ENCODE measurements at regions not wholly inside any gene's neighbourhood (a gene's known extent, or its start where the extent isn't known, plus 50 kb on each side); places are given as distances from the start of the nearest gene placed in this dataset.

- FAIRE-seq (no peak), DNase-seq (ENCODE audit: low spot score in 2 of 2) (no peak)
Measured at GRCh38 chr4:11636031-11636430, 207.3 kb upstream of the HS3ST1 start.

DNA sequence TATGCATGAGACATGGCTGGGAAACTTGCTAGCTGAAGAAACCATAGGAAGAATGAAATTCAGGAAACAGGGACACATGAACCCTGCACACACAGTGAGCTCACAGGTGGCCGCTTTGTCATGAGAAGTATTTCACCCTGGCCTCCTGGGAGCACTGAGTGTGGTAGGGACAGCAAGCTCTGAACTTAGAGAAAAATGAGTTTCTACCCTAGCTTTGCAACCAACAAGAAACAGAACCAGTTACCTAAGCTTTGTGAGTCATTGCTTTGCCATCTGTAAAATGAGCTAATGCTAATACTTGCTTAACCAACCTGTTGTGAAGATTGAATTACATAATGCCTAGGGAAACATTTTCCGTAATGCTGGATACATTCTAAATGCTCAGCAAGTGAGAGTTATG is 206.6 kb upstream of the HS3ST1 start:
- FAIRE-seq: no peak

GRCh38 chr4:11634283-11634682 is 205.6 kb upstream of the HS3ST1 start:
- DNase-seq (ENCODE audit: low spot score in 2 of 2) (no peak), FAIRE-seq (no peak)

More for the DNA sequence above, 206.6 kb upstream of the HS3ST1 start:
- no peak for DNase-seq (ENCODE audit: low spot score in 2 of 2)

GRCh38 chr4:11633430-11633829 is 204.7 kb upstream of the HS3ST1 start:
- FAIRE-seq: no peak
- no peak for DNase-seq (ENCODE audit: low spot score in 2 of 2)

DNA sequence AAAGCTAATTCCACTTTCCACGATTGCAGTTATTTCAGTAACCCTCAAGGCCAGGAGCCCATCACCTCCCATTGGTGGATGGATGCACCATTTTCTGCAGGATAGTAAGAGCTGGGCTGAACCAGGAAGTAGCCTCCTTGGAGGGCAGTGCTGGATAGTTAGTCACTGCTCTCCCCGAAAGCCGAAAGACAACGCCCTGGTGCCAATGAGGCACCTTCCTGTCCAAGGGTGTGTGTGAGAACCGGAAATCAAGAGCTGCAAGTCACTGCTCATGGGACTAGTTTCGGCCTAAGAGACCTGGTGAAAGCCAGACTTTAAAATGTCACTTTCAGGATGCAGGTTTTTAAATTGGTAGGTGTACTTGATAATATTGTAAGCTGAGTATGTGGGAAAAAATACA is 203.8 kb upstream of the HS3ST1 start:
- no peak for DNase-seq (ENCODE audit: low spot score in 2 of 2)
- FAIRE-seq: no peak

GRCh38 chr4:11632025-11632424 is 203.3 kb upstream of the HS3ST1 start:
- FAIRE-seq (no peak), DNase-seq (ENCODE audit: low spot score in 2 of 2) (no peak)

GRCh38 chr4:11631416-11631815 is 202.7 kb upstream of the HS3ST1 start:
- DNase-seq (ENCODE audit: low spot score in 2 of 2) (no peak), FAIRE-seq (no peak)

DNA sequence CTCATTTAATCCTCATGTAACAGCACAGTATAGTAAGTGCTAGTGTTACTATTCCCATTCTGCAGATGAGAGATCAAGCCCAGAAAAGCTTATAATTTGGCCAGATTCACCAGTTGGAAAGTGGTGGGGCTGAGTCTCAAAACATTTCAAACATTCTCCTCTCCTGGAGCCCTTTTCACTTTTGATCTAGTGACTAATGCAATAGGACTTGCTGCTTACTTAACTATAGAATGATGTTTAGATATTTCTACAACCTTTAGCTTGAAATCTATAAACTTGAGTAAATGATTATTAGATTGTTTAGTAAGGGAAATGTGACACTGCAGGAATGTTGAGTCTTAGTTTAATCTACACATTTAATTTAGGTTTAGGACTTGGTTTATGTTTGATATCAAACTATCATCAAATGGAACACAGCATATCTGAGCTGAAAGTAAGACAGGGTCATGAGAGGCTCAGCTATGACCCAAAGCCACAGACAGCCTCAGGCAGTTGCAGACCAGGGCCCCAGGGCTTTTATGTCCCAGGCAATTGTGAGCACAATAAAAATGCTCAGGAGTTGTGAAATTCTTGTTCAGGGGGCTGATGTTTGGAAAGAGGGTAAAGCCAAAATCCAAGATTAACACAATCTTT is 199.5 kb upstream of the HS3ST1 start:
- FAIRE-seq (no peak), DNase-seq (ENCODE audit: low spot score in 2 of 2) (no peak)

DNA sequence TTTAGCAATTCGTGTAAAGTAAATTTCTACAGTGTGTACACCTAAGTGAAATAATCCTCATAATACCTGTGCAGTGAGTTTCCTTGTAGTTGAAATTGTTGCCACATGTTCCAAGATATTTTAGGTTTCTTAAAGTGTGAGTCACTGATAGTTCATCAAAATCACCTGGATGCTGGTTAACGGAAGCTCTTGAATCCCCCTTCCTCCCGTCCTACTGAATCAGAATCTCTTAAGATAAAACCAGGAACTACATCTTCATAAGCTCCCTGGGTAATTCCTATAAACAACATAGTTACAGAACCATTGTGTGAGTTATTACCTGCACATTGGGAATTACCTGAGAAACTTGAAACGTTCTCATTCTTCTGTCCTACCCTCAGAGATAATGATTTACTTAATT is 197.4 kb upstream of the HS3ST1 start:
- DNase-seq (ENCODE audit: low spot score in 2 of 2) (no peak), FAIRE-seq (no peak)

GRCh38 chr4:11625211-11625610 is 196.5 kb upstream of the HS3ST1 start:
- no peak for FAIRE-seq
- DNase-seq (ENCODE audit: low spot score in 2 of 2): no peak

- DNase-seq (ENCODE audit: low spot score in 2 of 2): no peak
- FAIRE-seq: no peak
Measured at GRCh38 chr4:11624370-11624769, 195.7 kb upstream of the HS3ST1 start.

DNA sequence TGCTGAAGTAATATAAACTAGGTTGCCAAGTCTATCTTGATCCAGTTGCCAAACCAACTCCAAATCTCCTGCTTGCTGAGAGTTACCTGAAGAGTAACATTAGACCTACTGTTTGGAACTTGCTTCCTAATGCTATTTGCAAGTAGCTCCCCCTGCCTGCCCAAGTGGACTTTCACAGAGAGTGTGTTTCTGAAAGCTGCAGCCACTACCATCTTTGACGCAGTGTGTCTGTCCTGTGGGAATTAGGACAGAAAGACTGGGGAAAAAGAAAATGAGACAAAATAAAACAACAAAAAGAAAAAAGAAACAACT is 195.0 kb upstream of the HS3ST1 start:
- no peak for DNase-seq (ENCODE audit: low spot score in 2 of 2)
- FAIRE-seq: no peak

DNA sequence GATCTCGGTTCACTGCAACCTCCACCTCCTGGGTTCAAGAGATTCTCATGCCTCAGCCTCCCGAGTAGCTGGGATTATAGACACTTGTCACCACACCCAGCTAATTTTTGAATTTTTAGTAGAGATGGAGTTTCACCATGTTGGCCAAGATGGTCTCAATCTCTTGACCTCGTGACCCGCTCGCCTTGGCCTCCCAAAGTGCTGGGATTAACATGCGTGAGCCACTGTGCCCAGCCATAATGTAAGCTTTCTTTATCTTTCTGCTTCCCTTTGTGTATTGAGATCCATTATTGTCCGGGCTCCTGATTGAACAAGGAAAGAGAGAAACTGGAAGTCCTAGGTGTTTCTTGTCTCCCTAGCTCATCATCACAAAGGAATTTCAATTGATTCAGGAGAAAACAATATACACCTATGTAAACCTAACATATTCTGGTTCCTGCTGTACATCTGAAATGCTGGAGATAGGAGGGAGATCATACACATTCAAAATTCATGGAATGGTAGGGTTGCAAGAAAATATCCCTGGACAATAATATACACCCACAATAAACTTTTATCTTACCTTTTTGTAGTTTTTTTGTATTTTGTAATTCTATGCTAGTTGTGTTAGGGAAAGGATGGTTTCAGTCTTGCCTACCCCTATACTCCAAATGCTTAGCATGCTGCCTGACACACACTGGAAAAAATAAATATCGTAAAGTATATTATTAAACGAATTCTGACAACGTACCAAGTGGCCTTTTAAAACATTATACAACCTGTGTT is 194.4 kb upstream of the HS3ST1 start:
- DNase-seq (ENCODE audit: low spot score in 2 of 2): no peak
- FAIRE-seq: no peak

GRCh38 chr4:11620861-11621260 is 192.2 kb upstream of the HS3ST1 start:
- FAIRE-seq: no peak
- no peak for DNase-seq (ENCODE audit: low spot score in 2 of 2)

DNA sequence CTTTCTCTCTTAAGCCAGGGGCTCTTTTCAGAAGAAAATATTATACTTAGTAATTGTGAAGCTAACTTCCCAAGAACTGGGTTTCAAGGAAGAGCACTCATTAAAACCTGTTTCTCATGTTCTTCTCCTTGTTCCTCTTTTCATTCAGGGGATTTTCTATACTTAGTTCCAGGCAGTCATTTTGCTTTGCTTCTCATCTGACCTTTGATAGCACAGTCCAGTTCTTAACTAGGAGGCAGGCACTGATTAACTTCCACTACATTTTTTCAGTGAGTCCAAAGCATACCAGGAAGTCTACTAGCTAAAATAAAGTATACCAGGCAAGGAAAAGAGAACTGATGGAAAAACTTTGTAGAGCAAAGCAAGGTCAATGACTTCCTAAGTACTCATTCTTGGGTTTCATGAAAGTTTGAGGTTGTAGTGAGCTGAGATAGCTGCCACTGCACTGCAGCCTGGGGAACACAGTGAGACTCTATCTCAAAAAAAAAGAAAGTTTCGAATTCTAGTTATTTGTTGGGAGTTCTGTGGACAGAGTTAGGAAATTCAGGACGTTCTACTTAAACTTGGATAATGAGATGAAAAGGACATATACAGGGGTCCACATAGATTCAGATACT is 190.1 kb upstream of the HS3ST1 start:
- DNase-seq (ENCODE audit: low spot score in 2 of 2) (no peak), FAIRE-seq (no peak)

- FAIRE-seq (no peak), DNase-seq (ENCODE audit: low spot score in 2 of 2) (no peak)
Measured at GRCh38 chr4:11616856-11617255, 188.2 kb upstream of the HS3ST1 start.

- no peak for DNase-seq (ENCODE audit: low spot score in 2 of 2)
- no peak for FAIRE-seq
Measured at GRCh38 chr4:11615601-11616000, 186.9 kb upstream of the HS3ST1 start.

GRCh38 chr4:11614426-11614825 is 185.7 kb upstream of the HS3ST1 start:
- no peak for FAIRE-seq

GRCh38 chr4:11611868-11612267 is 183.2 kb upstream of the HS3ST1 start:
- no peak for DNase-seq (ENCODE audit: low spot score in 2 of 2)
- FAIRE-seq: no peak

More at GRCh38 chr4:11614426-11614825, 185.7 kb upstream of the HS3ST1 start:
- no peak for DNase-seq (ENCODE audit: low spot score in 2 of 2)

DNA sequence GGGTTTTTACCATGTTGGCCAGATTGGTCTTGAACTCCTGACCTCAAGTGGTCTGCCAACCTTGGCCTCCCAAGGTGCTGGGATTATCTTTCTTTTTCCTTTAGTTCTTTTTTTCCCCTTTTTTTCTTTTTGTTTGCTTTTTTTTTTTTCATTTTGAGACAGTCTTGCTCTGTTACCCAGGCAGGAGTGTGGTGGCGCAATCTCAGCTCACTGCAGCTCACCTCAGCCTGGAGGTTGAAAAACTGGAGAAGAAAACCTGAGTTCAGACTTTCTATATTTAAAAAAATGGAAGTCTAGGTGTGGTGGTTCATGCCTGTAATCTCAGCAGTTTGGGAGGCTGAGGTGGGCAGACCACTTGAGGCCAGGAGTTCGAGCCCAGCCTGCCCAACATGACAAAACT is 181.1 kb upstream of the HS3ST1 start:
- no peak for DNase-seq (ENCODE audit: low spot score in 2 of 2)
- FAIRE-seq: no peak

GRCh38 chr4:11608992-11609391 is 180.3 kb upstream of the HS3ST1 start:
- DNase-seq (ENCODE audit: low spot score in 2 of 2) (no peak), FAIRE-seq (no peak)

- FAIRE-seq (no peak), DNase-seq (ENCODE audit: low spot score in 2 of 2) (no peak)
Measured at GRCh38 chr4:11606078-11606477, 177.4 kb upstream of the HS3ST1 start.

All from frontal cortex (tissue), 3 donors.